ENCODE measurements at regions not wholly inside any gene's neighbourhood (a gene's known extent, or its start where the extent isn't known, plus 50 kb on each side); places are given as distances from the start of the nearest gene placed in this dataset.

DNA sequence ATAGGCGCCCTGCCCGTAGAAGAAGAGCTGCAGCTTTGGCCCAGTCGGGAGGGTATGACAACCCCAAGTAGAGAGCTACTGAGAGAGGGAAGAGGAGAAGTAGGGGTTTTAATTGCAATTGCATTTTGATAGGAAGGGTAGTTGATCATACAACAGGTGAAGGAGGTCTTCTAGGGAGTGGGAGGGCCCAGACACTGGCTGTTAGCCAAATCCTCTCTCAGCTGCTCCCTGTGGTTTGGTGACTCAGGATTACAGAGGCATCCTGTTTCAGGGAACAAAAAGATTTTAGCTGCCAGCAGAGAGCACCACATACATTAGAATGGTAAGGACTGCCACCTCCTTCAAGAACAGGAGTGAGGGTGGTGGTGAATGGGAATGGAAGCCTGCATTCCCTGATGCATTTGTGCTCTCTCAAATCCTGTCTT lies 408.9 kb upstream of the THBS1 start:
- Histone ChIP-seq H3K4me3 (ENCODE audit: low read depth, low read length, poor library complexity, severe bottlenecking) (no peak overlapping the region), H3K4me1 (ENCODE audit: insufficient read depth, low read length, poor library complexity, severe bottlenecking) (no peaks in the 10 kb centered on the region), H3K27ac (ENCODE audit: low read depth, low read length, poor library complexity, severe bottlenecking) (no peak overlapping the region), H3K9me3 (ENCODE audit: low read depth, low read length, poor library complexity, severe bottlenecking) (no peaks in the 10 kb centered on the region), H3K36me3 (ENCODE audit: insufficient read depth, low read length, poor library complexity, severe bottlenecking) (no peaks in the 10 kb centered on the region), H3K27me3 (replicated peaks; ENCODE audit: insufficient read depth, low read depth, low read length, poor library complexity) (peaks cover 35% of the 10 kb centered on the region)
- POLR2A ChIA-PET (ENCODE audit: low non-redundant PET): no interaction called here
- TF ChIP-seq EZH2 (IDR thresholded peaks at IDR 0.05; ENCODE audit: borderline replicate concordance, low read depth, low read length, poor library complexity, severe bottlenecking) (no peak), CTCF (conservative IDR thresholded peaks at IDR 0.05; ENCODE audit: low read depth, low read length) (peak; percentile 41; the same call in 1 of the 2 replicates)
- BruUV-seq (replicated peaks): no TSS peak
- CTCF ChIA-PET: interaction anchor here (0.5 to 1.5 kb wide), 3 partner anchors 158 to 585 kb away, joined by 3 to 7 read pairs (median 4); no protein-coding TSS in a partner anchor
- intact Hi-C loops (cut with micrococcal nuclease; ENCODE audit: unreplicated experiment): loop anchor here (2.0 kb wide), 2 partner anchors 407 to 585 kb away; no protein-coding TSS in a partner anchor
- DNase-seq (ENCODE audit: low spot score): peak; percentile 82

DNA sequence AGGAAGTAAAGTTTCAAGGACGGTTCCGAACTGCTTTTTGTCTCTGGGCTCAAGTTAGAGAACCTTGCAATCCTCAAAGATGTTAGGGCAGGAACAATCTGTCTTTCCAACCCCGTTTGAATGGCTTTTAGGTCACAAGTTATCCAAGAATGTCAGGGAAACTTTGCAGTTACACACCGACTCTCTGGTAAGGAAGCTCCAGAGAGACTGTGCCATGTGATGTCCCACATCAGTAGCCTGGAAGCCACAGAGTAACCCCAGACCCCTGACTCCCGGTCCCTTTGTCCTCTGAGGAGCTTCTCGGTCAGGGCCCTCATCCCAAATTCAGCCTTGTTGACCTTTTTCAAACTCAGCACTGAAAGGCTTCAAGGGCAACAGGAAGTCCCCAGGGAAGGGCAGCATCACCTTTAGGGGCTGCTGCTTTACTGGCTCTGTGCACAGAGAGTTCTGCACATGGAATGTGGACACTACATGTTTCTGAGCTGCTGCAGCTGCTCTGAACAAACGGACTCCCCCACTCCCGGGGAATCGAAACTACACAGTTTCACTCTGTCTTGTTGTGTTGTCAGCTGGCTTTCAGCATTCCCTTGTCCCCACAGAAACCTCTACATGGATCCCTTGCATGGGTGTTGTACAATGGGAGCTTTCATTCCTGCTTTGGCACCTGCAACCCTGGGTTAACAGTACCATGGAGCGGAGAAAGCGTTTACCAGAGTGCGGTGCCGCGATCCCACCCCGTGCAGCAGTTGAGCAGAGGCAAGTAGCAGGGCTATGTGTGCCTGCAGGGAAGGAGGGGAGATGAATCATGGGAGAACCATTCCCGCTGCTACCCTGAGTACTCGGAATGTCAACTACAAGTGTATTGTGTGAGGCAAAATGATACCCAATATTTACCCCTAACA lies 408.2 kb upstream of the THBS1 start:
- ChIA-PET POLR2A (ENCODE audit: low non-redundant PET) (interaction anchor here (0.5 kb wide), 1 partner anchor 408 kb away, joined by 5 read pairs; the partner anchor contains the start of gene THBS1), CTCF (interaction anchor here (1.3 to 1.5 kb wide), 2 partner anchors 407 to 584 kb away, joined by 4 to 7 read pairs; no protein-coding TSS in a partner anchor)
- BruUV-seq (replicated peaks): no TSS peak
- Histone ChIP-seq H3K27ac (ENCODE audit: low read depth, low read length, poor library complexity, severe bottlenecking) (no peak overlapping the region), H3K4me3 (ENCODE audit: low read depth, low read length, poor library complexity, severe bottlenecking) (no peak overlapping the region), H3K36me3 (ENCODE audit: insufficient read depth, low read length, poor library complexity, severe bottlenecking) (no peaks in the 10 kb centered on the region), H3K9me3 (ENCODE audit: low read depth, low read length, poor library complexity, severe bottlenecking) (no peaks in the 10 kb centered on the region), H3K27me3 (replicated peaks; ENCODE audit: insufficient read depth, low read depth, low read length, poor library complexity) (peaks cover 29% of the 10 kb centered on the region), H3K4me1 (ENCODE audit: insufficient read depth, low read length, poor library complexity, severe bottlenecking) (no peaks in the 10 kb centered on the region)
- intact Hi-C loops (cut with micrococcal nuclease; ENCODE audit: unreplicated experiment): loop anchor here (2.0 kb wide), 2 partner anchors 406 to 584 kb away; no protein-coding TSS in a partner anchor
- DNase-seq (ENCODE audit: low spot score): no peak
- TF ChIP-seq EZH2 (IDR thresholded peaks at IDR 0.05; ENCODE audit: borderline replicate concordance, low read depth, low read length, poor library complexity, severe bottlenecking): no peak
- no peak for TF ChIP-seq CTCF (conservative IDR thresholded peaks at IDR 0.05; ENCODE audit: low read depth, low read length)

GRCh38 chr15:39173426-39173825 lies 407.5 kb upstream of the THBS1 start:
- no TSS peak for BruUV-seq (replicated peaks)
- POLR2A ChIA-PET (ENCODE audit: low non-redundant PET): no interaction called here
- no peak overlapping the region for H3K27ac ChIP-seq (ENCODE audit: low read depth, low read length, poor library complexity, severe bottlenecking)

More at GRCh38 chr15:39173426-39173825, 407.5 kb upstream of the THBS1 start:
- Histone ChIP-seq H3K4me3 (ENCODE audit: low read depth, low read length, poor library complexity, severe bottlenecking) (no peak overlapping the region), H3K9me3 (ENCODE audit: low read depth, low read length, poor library complexity, severe bottlenecking) (no peaks in the 10 kb centered on the region), H3K4me1 (ENCODE audit: insufficient read depth, low read length, poor library complexity, severe bottlenecking) (no peaks in the 10 kb centered on the region), H3K36me3 (ENCODE audit: insufficient read depth, low read length, poor library complexity, severe bottlenecking) (no peaks in the 10 kb centered on the region), H3K27me3 (replicated peaks; ENCODE audit: insufficient read depth, low read depth, low read length, poor library complexity) (peaks cover 21% of the 10 kb centered on the region)
- TF ChIP-seq CTCF (conservative IDR thresholded peaks at IDR 0.05; ENCODE audit: low read depth, low read length): no peak
- no peak for TF ChIP-seq EZH2 (IDR thresholded peaks at IDR 0.05; ENCODE audit: borderline replicate concordance, low read depth, low read length, poor library complexity, severe bottlenecking)
- CTCF ChIA-PET: no interaction called here
- intact Hi-C loops (cut with micrococcal nuclease; ENCODE audit: unreplicated experiment): loop anchor here (2.0 kb wide), 2 partner anchors 405 to 583 kb away; no protein-coding TSS in a partner anchor
- DNase-seq (ENCODE audit: low spot score): no peak
